ENCODE measurements at regions not wholly inside any gene's neighbourhood (a gene's known extent, or its start where the extent isn't known, plus 50 kb on each side); places are given as distances from the start of the nearest gene placed in this dataset.

GRCh38 chr4:4770610-4771009, 88.9 kb upstream of the MSX1 start:
- Histone ChIP-seq H3K9ac (ENCODE audit: low read length) (no peak overlapping the region), H3K9me3 (ENCODE audit: control insufficient read depth in 1 of 2, insufficient read depth in 1 of 2, low read depth in 1 of 2, low read length in 2 of 2) (no peaks in the 10 kb centered on the region; a peak in 1 of 4 replicates), H3K4me1 (ENCODE audit: control insufficient read depth in 1 of 2, insufficient read depth in 2 of 2, low read length in 2 of 2) (peaks cover 10 to 13% of the 10 kb centered on the region in 2 experiments), H3K9me2 (ENCODE audit: insufficient read depth) (no peaks in the 10 kb centered on the region), H3K79me2 (ENCODE audit: insufficient read depth, low read length) (no peaks in the 10 kb centered on the region), H3K36me3 (ENCODE audit: control insufficient read depth in 1 of 2, insufficient read depth in 2 of 2, low read length in 2 of 2) (no peaks in the 10 kb centered on the region), H3K27me3 (ENCODE audit: insufficient read depth, low read length) (no peaks in the 10 kb centered on the region), H3K4me2 (ENCODE audit: low read length) (no peak overlapping the region), H3K4me3 (replicated peaks in 1 of 2; ENCODE audit: low read depth in 1 of 2, low read length in 2 of 2) (no peak overlapping the region), H4K20me1 (ENCODE audit: insufficient read depth) (no peaks in the 10 kb centered on the region), H3K27ac (ENCODE audit: low read depth, low read length) (no peak overlapping the region), H2AFZ (ENCODE audit: low read depth, low read length, poor library complexity, severe bottlenecking) (no peak overlapping the region)
- TF ChIP-seq SP1 (IDR thresholded peaks at IDR 0.05; ENCODE audit: low read depth) (no peak), POLR2A (IDR thresholded peaks at IDR 0.05; ENCODE audit: borderline replicate concordance, extremely low read depth, insufficient read depth, insufficient read length) (no peak), SRF (IDR thresholded peaks at IDR 0.05; ENCODE audit: low read depth) (no peak), REST (IDR thresholded peaks at IDR 0.05; ENCODE audit: low read depth) (no peak), YY1 (IDR thresholded peaks at IDR 0.05; ENCODE audit: extremely low read depth, insufficient replicate concordance, low read depth, low read length) (no peak), EZH2phosphoT487 (IDR thresholded peaks at IDR 0.05; ENCODE audit: borderline replicate concordance) (no peak), POLR2AphosphoS5 (IDR thresholded peaks at IDR 0.05; ENCODE audit: low read depth, low read length) (no peak), EGR1 (IDR thresholded peaks at IDR 0.05; ENCODE audit: low read depth) (no peak), ZBTB33 (IDR thresholded peaks at IDR 0.05; ENCODE audit: extremely low read depth, insufficient replicate concordance, low read length) (no peak), TCF7L2 (IDR thresholded peaks at IDR 0.05; ENCODE audit: borderline replicate concordance, extremely low read depth, insufficient read depth, insufficient read length) (no peak), ELF1 (IDR thresholded peaks at IDR 0.05; ENCODE audit: borderline replicate concordance, low read depth) (no peak), EZH2 (IDR thresholded peaks at IDR 0.05) (no peak), ZFX (IDR thresholded peaks at IDR 0.05) (no peak)
- TF ChIP-seq, protein P1, sequence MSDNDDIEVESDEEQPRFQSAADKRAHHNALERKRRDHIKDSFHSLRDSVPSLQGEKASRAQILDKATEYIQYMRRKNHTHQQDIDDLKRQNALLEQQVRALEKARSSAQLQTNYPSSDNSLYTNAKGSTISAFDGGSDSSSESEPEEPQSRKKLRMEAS (IDR thresholded peaks at IDR 0.05), result no peak
- ATAC-seq (no peak), DNase-seq (ENCODE audit: low read depth, low spot score) (no peak)
- intact Hi-C loops (cut with micrococcal nuclease), result no loop called here
- ChIA-PET CTCF (no interaction called here), POLR2A (interaction anchor here (0.9 kb wide), 1 partner anchor 8 kb away, joined by 4 read pairs; no protein-coding TSS in a partner anchor), RAD21 (ENCODE audit: low non-redundant PET in 1 of 2, low total read pairs in 2 of 2, uncharacterized antibody in 2 of 2, unreplicated experiment in 2 of 2) (no interaction called here)
- BruUV-seq (replicated peaks), result no TSS peak
